NCI-H460 (cell line): ENCODE measurements at regions not wholly inside any gene's neighbourhood (a gene's known extent, or its start where the extent isn't known, plus 50 kb on each side); places are given as distances from the start of the nearest gene placed in this dataset.

Source experiments
- DNase-seq: peaks from one replicate; pipeline ENCODE4 v3.0.0-alpha.2; 2016; ENCODE audit warnings: low read depth; ENCODE audit errors: extremely low read depth

GRCh38 chr22:27130906-27131305 lies 473.5 kb downstream of the MIAT start:
- no peak for DNase-seq

- no peak for DNase-seq
Measured at GRCh38 chr22:27131346-27131745, 474.0 kb downstream of the MIAT start.

GRCh38 chr22:27132400-27132799 lies 475.0 kb downstream of the MIAT start:
- no peak for DNase-seq

- no peak for DNase-seq
Measured at GRCh38 chr22:27133019-27133431, 475.6 kb downstream of the MIAT start.

GRCh38 chr22:27133681-27134314 lies 476.4 kb downstream of the MIAT start:
- no peak for DNase-seq

GRCh38 chr22:27134315-27134701 lies 476.9 kb downstream of the MIAT start:
- DNase-seq: peak; percentile 88

GRCh38 chr22:27135031-27135981 lies 477.9 kb downstream of the MIAT start:
- DNase-seq: no peak

- no peak for DNase-seq
Measured at GRCh38 chr22:27136596-27136995, 479.2 kb downstream of the MIAT start.

GRCh38 chr22:27137871-27138337 lies 480.5 kb downstream of the MIAT start:
- no peak for DNase-seq

GRCh38 chr22:27138471-27138870 lies 481.1 kb downstream of the MIAT start:
- DNase-seq: no peak

GRCh38 chr22:27139935-27140511 lies 482.6 kb downstream of the MIAT start:
- DNase-seq: peak; percentile 24

- no peak for DNase-seq
Measured at GRCh38 chr22:27142286-27142685, 484.9 kb downstream of the MIAT start.

- no peak for DNase-seq
Measured at GRCh38 chr22:27144321-27144720, 486.9 kb downstream of the MIAT start.

GRCh38 chr22:27146866-27147633 lies 489.7 kb downstream of the MIAT start:
- DNase-seq: no peak

- no peak for DNase-seq
Measured at GRCh38 chr22:27148055-27148454, 490.7 kb downstream of the MIAT start.

- no peak for DNase-seq
Measured at GRCh38 chr22:27148886-27149470, 491.6 kb downstream of the MIAT start.

GRCh38 chr22:27149921-27150543 lies 492.6 kb downstream of the MIAT start:
- no peak for DNase-seq

GRCh38 chr22:27150544-27150941 lies 493.2 kb downstream of the MIAT start:
- no peak for DNase-seq

GRCh38 chr22:27151407-27151806 lies 494.0 kb downstream of the MIAT start:
- no peak for DNase-seq

GRCh38 chr22:27152033-27152432 lies 494.6 kb downstream of the MIAT start:
- DNase-seq: no peak
